Endodermal cell (in vitro differentiated cells): ENCODE measurements at regions not wholly inside any gene's neighbourhood (a gene's known extent, or its start where the extent isn't known, plus 50 kb on each side); places are given as distances from the start of the nearest gene placed in this dataset.

Experiments used
- DNase-seq: peaks from one replicate; pipeline ENCODE4 v3.0.0-alpha.2; 2017
- H3K27ac ChIP-seq: 2 replicates; pipeline ENCODE4 v1.5.1; 2013; ENCODE audit warnings: mild to moderate bottlenecking, low read depth, low read length, moderate library complexity
- H3K27me3 ChIP-seq: 2 replicates; pipeline ENCODE4 v1.6.1; 2013; ENCODE audit warnings: mild to moderate bottlenecking, low read length, moderate library complexity; ENCODE audit not compliant: insufficient read depth, control insufficient read depth, poor library complexity, severe bottlenecking
- H3K36me3 ChIP-seq: 2 replicates; pipeline ENCODE4 v1.7.0; 2013; ENCODE audit warnings: mild to moderate bottlenecking, low read length, moderate library complexity; ENCODE audit not compliant: control insufficient read depth, insufficient read depth
- H3K4me1 ChIP-seq: one replicate; pipeline ENCODE4 v1.7.0; 2013; ENCODE audit warnings: low read length; ENCODE audit not compliant: control insufficient read depth, insufficient read depth
- H3K4me3 ChIP-seq: 2 replicates; pipeline ENCODE4 v1.5.1; 2013; ENCODE audit warnings: mild to moderate bottlenecking, low read length, moderate library complexity
- H3K9ac ChIP-seq: 2 replicates; pipeline ENCODE4 v1.6.1; 2013; ENCODE audit warnings: mild to moderate bottlenecking, low read length, moderate library complexity; ENCODE audit not compliant: poor library complexity, severe bottlenecking; ENCODE audit errors: extremely low read depth
- H3K9me3 ChIP-seq: 2 replicates; pipeline ENCODE4 v1.6.1; 2013; ENCODE audit warnings: mild to moderate bottlenecking, low read length, moderate library complexity; ENCODE audit not compliant: control insufficient read depth
- H3K27ac Mint-ChIP-seq: 2 replicates; pipeline ENCODE4 v1.8.0; 2020; ENCODE audit warnings: mixed read lengths
- H3K27me3 Mint-ChIP-seq: 2 replicates; pipeline ENCODE4 v1.8.0; 2021; ENCODE audit warnings: mild to moderate bottlenecking, mixed read lengths; ENCODE audit not compliant: insufficient read depth
- H3K36me3 Mint-ChIP-seq: 2 replicates; pipeline ENCODE4 v1.8.0; 2020; ENCODE audit warnings: low read depth, mixed read lengths
- H3K4me1 Mint-ChIP-seq: 2 replicates; pipeline ENCODE4 v1.8.0; 2020; ENCODE audit warnings: mixed read lengths
- H3K4me3 Mint-ChIP-seq: 2 replicates; pipeline ENCODE4 v1.8.0; 2020; ENCODE audit warnings: mild to moderate bottlenecking, moderate library complexity, mixed read lengths
- H3K9me3 Mint-ChIP-seq: 2 replicates; pipeline ENCODE4 v1.8.0; 2020; ENCODE audit warnings: mild to moderate bottlenecking, mixed read lengths
- CTCF ChIP-seq: fragments of 200-600 bp; sonication (generic); conservative IDR thresholded peaks from 2 replicates; pipeline ENCODE4 v1.5.0; 2021; ENCODE audit warnings: antibody characterized with exemption, mild to moderate bottlenecking
- WGBS, 2 experiments: methylation state at CpG; one replicate each; pipeline versions ENCODE4 v1.1.5 to v1.1.7; 2013; ENCODE audit warnings: missing lambda C conversion rate in 2 of 2, mixed read lengths in 1 of 2; ENCODE audit not compliant: insufficient coverage in 1 of 2, insufficient read length in 1 of 2; 5-methylcytosine and 5-hydroxymethylcytosine counted together

GRCh38 chr16:13312063-13312462, 410.7 kb downstream of the SHISA9 start:
- no peaks in the 10 kb centered on the region for H3K36me3 ChIP-seq
- no peaks in the 10 kb centered on the region for H3K36me3 Mint-ChIP-seq
- no peak for DNase-seq
- peaks cover 23% of the 10 kb centered on the region for H3K4me1 Mint-ChIP-seq
- WGBS, 2 experiments, result 100% methylated on average over 1 of the region's 1 CpG
- TF ChIP-seq CTCF, result no peak
- H3K27ac ChIP-seq, result no peak overlapping the region
- H3K9ac ChIP-seq, result no peak overlapping the region
- no peaks in the 10 kb centered on the region for H3K27me3 ChIP-seq
- no peak overlapping the region for H3K4me3 Mint-ChIP-seq
- H3K27me3 Mint-ChIP-seq, result no peaks in the 10 kb centered on the region
- no peaks in the 10 kb centered on the region for H3K9me3 Mint-ChIP-seq
- no peaks in the 10 kb centered on the region for H3K4me1 ChIP-seq
- no peak overlapping the region for H3K4me3 ChIP-seq
- H3K27ac Mint-ChIP-seq, result no peak overlapping the region
- H3K9me3 ChIP-seq, result peaks cover 5% of the 10 kb centered on the region

GRCh38 chr16:13313351-13313750, 412.0 kb downstream of the SHISA9 start:
- TF ChIP-seq CTCF, result no peak
- H3K4me3 Mint-ChIP-seq, result no peak overlapping the region
- Histone ChIP-seq H3K4me3 (no peak overlapping the region), H3K9me3 (peaks cover 5% of the 10 kb centered on the region), H3K27me3 (no peaks in the 10 kb centered on the region), H3K4me1 (no peaks in the 10 kb centered on the region), H3K27ac (no peak overlapping the region), H3K36me3 (no peaks in the 10 kb centered on the region), H3K9ac (no peak overlapping the region)
- no peak overlapping the region for H3K27ac Mint-ChIP-seq
- peaks cover 20% of the 10 kb centered on the region for H3K4me1 Mint-ChIP-seq
- no peaks in the 10 kb centered on the region for H3K9me3 Mint-ChIP-seq
- H3K36me3 Mint-ChIP-seq, result no peaks in the 10 kb centered on the region
- DNase-seq, result no peak
- H3K27me3 Mint-ChIP-seq, result no peaks in the 10 kb centered on the region

GRCh38 chr16:13314633-13315032, 413.2 kb downstream of the SHISA9 start:
- Mint-ChIP-seq H3K36me3 (no peaks in the 10 kb centered on the region), H3K9me3 (no peaks in the 10 kb centered on the region), H3K4me1 (peaks cover 20% of the 10 kb centered on the region), H3K27me3 (no peaks in the 10 kb centered on the region), H3K27ac (no peak overlapping the region), H3K4me3 (no peak overlapping the region)
- WGBS, 2 experiments, result 100% methylated on average over 1 of the region's 2 CpGs; no CpG with 5 or more reads in 1 of the 2 experiments
- H3K27ac ChIP-seq, result no peak overlapping the region
- peaks cover 5% of the 10 kb centered on the region for H3K9me3 ChIP-seq
- DNase-seq, result no peak
- H3K36me3 ChIP-seq, result no peaks in the 10 kb centered on the region
- no peaks in the 10 kb centered on the region for H3K4me1 ChIP-seq
- no peak overlapping the region for H3K4me3 ChIP-seq
- no peak overlapping the region for H3K9ac ChIP-seq
- no peak for TF ChIP-seq CTCF
- H3K27me3 ChIP-seq, result no peaks in the 10 kb centered on the region
